Panc1 (cell line): ENCODE measurements at regions not wholly inside any gene's neighbourhood (a gene's known extent, or its start where the extent isn't known, plus 50 kb on each side); places are given as distances from the start of the nearest gene placed in this dataset.

Experiments used
- ATAC-seq: fragments of 200-7000 bp; cut with Tn5 transposase; 2 replicates; pipeline ENCODE4 v1.9.1; 2020; ENCODE audit warnings: mild to moderate bottlenecking, moderate library complexity
- BruUV-seq: library from RNA; stranded (reverse); fragments of 400-500 nt; replicated peaks from 2 replicates; lab custom pipeline; 2021; lab: Mats Ljungman, UMichigan
- CTCF ChIA-PET: fragments of 300-600 bp; sonication (Branson Sonifier 250); formaldehyde crosslinking; loops from one replicate; lab custom pipeline; 2022; ENCODE audit warnings: antibody characterized with exemption; lab: Charles Lee
- POLR2A ChIA-PET: fragments of 300-600 bp; sonication (Branson Sonifier 250); formaldehyde crosslinking; loops from one replicate; lab custom pipeline; 2022; ENCODE audit warnings: antibody characterized with exemption; lab: Charles Lee
- DNase-seq: peaks from one replicate; pipeline ENCODE4 v3.0.0-alpha.2; 2010; ENCODE audit warnings: low read depth, low spot score
- H3K27ac ChIP-seq: 2 replicates; pipeline ENCODE4 v1.5.1; 2011; ENCODE audit warnings: mild to moderate bottlenecking, low read length, inconsistent platforms
- H3K27me3 ChIP-seq: fragments of 200-500 bp; sonication (Bioruptor generic); 2 replicates; pipeline ENCODE4 v1.6.0; 2014; ENCODE audit warnings: low read length, inconsistent platforms; ENCODE audit not compliant: control insufficient read depth, insufficient read depth
- H3K36me3 ChIP-seq: fragments of 200-500 bp; sonication (Bioruptor generic); 2 replicates; pipeline ENCODE4 v1.5.1; 2014; ENCODE audit warnings: inconsistent platforms, mild to moderate bottlenecking, low read length, moderate library complexity; ENCODE audit not compliant: control insufficient read depth, insufficient read depth
- H3K4me1 ChIP-seq: 2 replicates; pipeline ENCODE4 v1.5.1; 2011; ENCODE audit warnings: inconsistent platforms, mild to moderate bottlenecking, low read length, moderate library complexity; ENCODE audit not compliant: control insufficient read depth, insufficient read depth
- H3K4me3 ChIP-seq, 2 experiments: 2 replicates each; pipeline ENCODE4 v1.5.1; 2011 to 2012; ENCODE audit warnings: low read depth in 2 of 2, low read length in 2 of 2, mild to moderate bottlenecking in 2 of 2, inconsistent platforms in 1 of 2, moderate library complexity in 1 of 2
- H3K9me3 ChIP-seq: fragments of 200-500 bp; sonication (Bioruptor generic); 2 replicates; pipeline ENCODE4 v1.5.1; 2014; ENCODE audit warnings: low read depth, mild to moderate bottlenecking, inconsistent platforms, low read length, moderate library complexity; ENCODE audit not compliant: control insufficient read depth, insufficient read depth
- CTCF ChIP-seq: fragments of 450-650 bp; IDR thresholded peaks from 2 replicates; pipeline ENCODE4 v1.5.1; 2017; ENCODE audit warnings: mild to moderate bottlenecking
- POLR2AphosphoS5 ChIP-seq: IDR thresholded peaks from 2 replicates; pipeline ENCODE4 v1.6.1; 2012; ENCODE audit warnings: mild to moderate bottlenecking, low read depth, low read length, moderate library complexity
- REST ChIP-seq, 2 experiments: IDR thresholded peaks; 2 replicates each; pipeline ENCODE4 v1.6.1; 2011 to 2012; ENCODE audit warnings: low read depth in 2 of 2, control low read depth in 1 of 2, low read length in 1 of 2, mild to moderate bottlenecking in 1 of 2, moderate library complexity in 1 of 2; ENCODE audit not compliant: insufficient read depth in 1 of 2
- SIN3A ChIP-seq: IDR thresholded peaks from 2 replicates; pipeline ENCODE4 v1.6.1; 2012; ENCODE audit warnings: low read depth, mild to moderate bottlenecking, low read length, moderate library complexity, borderline replicate concordance; ENCODE audit not compliant: insufficient read depth
- TCF7L2 ChIP-seq: IDR thresholded peaks from 2 replicates; pipeline ENCODE4 v1.6.1; 2011; ENCODE audit warnings: mild to moderate bottlenecking, low read depth, low read length, inconsistent platforms
- in situ Hi-C: cut with HindIII; loops from 2 replicates; pipeline ENCODE4 v1.10.0; 2016; ENCODE audit warnings: low sequenced_read_pairs, low pct_unique_long_range_greater_than_20kb
- intact Hi-C: fragments of 100-400 bp; cut with micrococcal nuclease; formaldehyde crosslinking; loops from one replicate; pipeline ENCODE4 v1.10.0; 2022; ENCODE audit not compliant: unreplicated experiment

GRCh38 chr11:8757047-8757446 is 74.5 kb downstream of the RPL27A start:
- TF ChIP-seq TCF7L2 (no peak), CTCF (no peak), POLR2AphosphoS5 (no peak), SIN3A (no peak), REST (IDR thresholded peaks at IDR 0.05; ENCODE audit: insufficient read depth in 1 of 2, low read depth in 2 of 2, low read length in 1 of 2) (no peak)
- Histone ChIP-seq H3K36me3 (no peaks in the 10 kb centered on the region), H3K4me1 (no peaks in the 10 kb centered on the region), H3K27me3 (no peaks in the 10 kb centered on the region), H3K9me3 (no peaks in the 10 kb centered on the region), H3K27ac (no peak overlapping the region), H3K4me3 (no peak overlapping the region)
- DNase-seq (no peak), ATAC-seq (no peak)
- in situ Hi-C loops: no loop called here
- intact Hi-C loops: no loop called here
- no TSS peak for BruUV-seq
- ChIA-PET POLR2A (interaction anchor here (0.6 kb wide), 1 partner anchor 19 kb away, joined by 3 read pairs; no protein-coding TSS in a partner anchor), CTCF (interaction anchor here (1.6 kb wide), 1 partner anchor 77 kb away, joined by 3 read pairs; no protein-coding TSS in a partner anchor)

- ChIA-PET CTCF (interaction anchor here (1.6 kb wide), 1 partner anchor 77 kb away, joined by 3 read pairs; no protein-coding TSS in a partner anchor), POLR2A (interaction anchor here (0.6 to 0.9 kb wide), 2 partner anchors 20 to 75 kb away, joined by 3 read pairs; partner anchors contain the start of gene RPL27A)
- BruUV-seq: no TSS peak
- Histone ChIP-seq H3K36me3 (no peaks in the 10 kb centered on the region), H3K4me1 (no peaks in the 10 kb centered on the region), H3K27ac (no peak overlapping the region), H3K4me3 (no peak overlapping the region), H3K27me3 (no peaks in the 10 kb centered on the region), H3K9me3 (no peaks in the 10 kb centered on the region)
- TF ChIP-seq REST (IDR thresholded peaks at IDR 0.05; ENCODE audit: insufficient read depth in 1 of 2, low read depth in 2 of 2, low read length in 1 of 2) (no peak), CTCF (no peak)
- DNase-seq (no peak), ATAC-seq (no peak)
- intact Hi-C loops (no loop called here), in situ Hi-C loops (no loop called here)
These were observed 74.9 kb downstream of the RPL27A start for GRCh38 chr11:8757533-8757932.
